ENCODE measurements at regions not wholly inside any gene's neighbourhood (a gene's known extent, or its start where the extent isn't known, plus 50 kb on each side); places are given as distances from the start of the nearest gene placed in this dataset.

DNA sequence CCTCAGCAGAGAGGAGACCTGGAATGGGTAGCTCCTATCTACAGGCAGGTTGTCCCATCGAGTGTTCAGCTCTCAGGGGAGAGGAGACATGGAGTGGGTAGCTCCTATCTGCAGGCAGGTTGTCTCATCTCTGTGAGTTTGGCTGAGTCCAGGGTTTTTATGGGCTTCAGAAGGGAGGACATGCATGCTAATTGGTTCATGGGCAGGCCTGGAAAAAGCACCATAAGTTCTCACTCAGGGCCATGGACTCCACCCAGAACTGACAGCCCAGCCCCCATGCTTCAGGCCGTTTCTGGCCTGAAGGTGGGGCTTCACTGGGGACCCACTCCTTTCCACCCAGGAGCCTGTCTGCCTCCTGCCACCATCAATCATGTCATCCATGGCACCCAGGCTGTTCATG, 84.0 kb downstream of the CYB561 start:
- no peak overlapping the region for H3K4me2 ChIP-seq (ENCODE audit: insufficient read depth, low read length)
- H3K27ac ChIP-seq (ENCODE audit: extremely low read depth, low read depth, low read length): no peak overlapping the region
- POLR2A ChIA-PET: no interaction called here
- peaks cover 0 to 5% of the 10 kb centered on the region in 2 experiments; a peak in 1 of 5 replicates for H3K27me3 ChIP-seq (ENCODE audit: control insufficient read depth in 2 of 2, insufficient read depth in 2 of 2, low read length in 2 of 2)
- no peak overlapping the region for H2AFZ ChIP-seq (ENCODE audit: low read depth, low read length)
- CTCF ChIA-PET (ENCODE audit: low intra/inter-chr PET ratio): no interaction called here
- intact Hi-C loops (cut with micrococcal nuclease) (no loop called here), in situ Hi-C loops (cut with MboI) (no loop called here)
- DNase-seq (ENCODE audit: extremely low read depth in 1 of 4, low spot score in 3 of 4): no peak
- H3K79me2 ChIP-seq (ENCODE audit: control insufficient read depth, insufficient read depth, low read length): no peaks in the 10 kb centered on the region
- no peaks in the 10 kb centered on the region for H3K9me1 ChIP-seq (ENCODE audit: control insufficient read depth, insufficient read depth, low read length)
- H3K36me3 ChIP-seq (ENCODE audit: control insufficient read depth, insufficient read depth, low read length): no peaks in the 10 kb centered on the region
- no TSS peak for BruUV-seq (replicated peaks)
- H3K4me3 ChIP-seq: no peak overlapping the region
- no peaks in the 10 kb centered on the region for H4K20me1 ChIP-seq (replicated peaks; ENCODE audit: control insufficient read depth, insufficient read depth, low read length)
- ATAC-seq: no peak
- no peaks in the 10 kb centered on the region for H3K4me1 ChIP-seq (replicated peaks in 1 of 2; ENCODE audit: control insufficient read depth in 2 of 2, insufficient read depth in 2 of 2, low read length in 2 of 2)
- FAIRE-seq: no peak
- no peak overlapping the region for H3K9ac ChIP-seq (ENCODE audit: insufficient read depth in 1 of 2, low read depth in 2 of 2, low read length in 2 of 2)
- TF ChIP-seq GTF2A2 (tag; IDR thresholded peaks at IDR 0.05): no peak
- no peak for TF ChIP-seq PPARD (CRISPR knock-in tag; IDR thresholded peaks at IDR 0.05)
- no peak for TF ChIP-seq SAFB2 (IDR thresholded peaks at IDR 0.05; ENCODE audit: borderline replicate concordance, low read depth, low read length, severe bottlenecking)
- TF ChIP-seq ARHGAP35 (IDR thresholded peaks at IDR 0.05; ENCODE audit: partially characterized antibody): no peak
- no peaks in the 10 kb centered on the region for H3K9me3 ChIP-seq (replicated peaks; ENCODE audit: control insufficient read depth, insufficient read depth, low read depth, low read length)
- 0% methylated on average over 2 of the region's 2 CpGs for WGBS (ENCODE audit: insufficient coverage, low coverage, missing lambda C conversion rate)

DNA sequence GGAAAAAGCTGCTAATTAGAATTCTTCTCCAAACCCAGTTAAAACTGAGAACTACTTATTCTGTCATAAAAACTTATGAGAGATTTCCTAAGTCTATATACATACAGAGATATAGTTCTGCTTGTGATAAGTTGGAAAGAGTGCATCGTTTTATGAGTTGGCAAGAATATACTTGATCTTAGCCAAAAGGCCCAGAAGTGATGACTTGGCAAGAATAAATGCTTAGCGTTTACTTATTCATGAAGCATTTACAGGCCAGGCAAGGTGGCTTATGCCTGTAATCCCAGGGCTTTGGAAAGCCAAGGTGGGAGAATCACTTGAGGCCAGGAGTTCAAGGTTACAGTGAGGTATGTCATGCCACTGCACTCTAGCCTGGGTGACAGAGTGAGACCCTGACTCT, 81.7 kb downstream of the CYB561 start:
- H2AFZ ChIP-seq (ENCODE audit: low read depth, low read length): no peak overlapping the region
- peaks cover 0 to 5% of the 10 kb centered on the region in 2 experiments; a peak in 1 of 5 replicates for H3K27me3 ChIP-seq (ENCODE audit: control insufficient read depth in 2 of 2, insufficient read depth in 2 of 2, low read length in 2 of 2)
- H3K4me1 ChIP-seq (replicated peaks in 1 of 2; ENCODE audit: control insufficient read depth in 2 of 2, insufficient read depth in 2 of 2, low read length in 2 of 2): no peaks in the 10 kb centered on the region
- ATAC-seq (no peak), DNase-seq (ENCODE audit: extremely low read depth in 1 of 4, low spot score in 3 of 4) (no peak), FAIRE-seq (no peak)
- WGBS (ENCODE audit: insufficient coverage, low coverage, missing lambda C conversion rate): 14% methylated on average over 2 of the region's 2 CpGs
- ChIA-PET POLR2A (no interaction called here), CTCF (ENCODE audit: low intra/inter-chr PET ratio) (no interaction called here)
- H3K79me2 ChIP-seq (ENCODE audit: control insufficient read depth, insufficient read depth, low read length): no peaks in the 10 kb centered on the region
- H3K9me1 ChIP-seq (ENCODE audit: control insufficient read depth, insufficient read depth, low read length): no peaks in the 10 kb centered on the region
- intact Hi-C loops (cut with micrococcal nuclease) (no loop called here), in situ Hi-C loops (cut with MboI) (no loop called here)
- BruUV-seq (replicated peaks): no TSS peak
- no peaks in the 10 kb centered on the region for H3K36me3 ChIP-seq (ENCODE audit: control insufficient read depth, insufficient read depth, low read length)
- no peak overlapping the region for H3K4me2 ChIP-seq (ENCODE audit: insufficient read depth, low read length)
- no peaks in the 10 kb centered on the region for H3K9me3 ChIP-seq (replicated peaks; ENCODE audit: control insufficient read depth, insufficient read depth, low read depth, low read length)
- H3K9ac ChIP-seq (ENCODE audit: insufficient read depth in 1 of 2, low read depth in 2 of 2, low read length in 2 of 2): no peak overlapping the region
- H4K20me1 ChIP-seq (replicated peaks; ENCODE audit: control insufficient read depth, insufficient read depth, low read length): no peaks in the 10 kb centered on the region
- no peak overlapping the region for H3K4me3 ChIP-seq
- H3K27ac ChIP-seq (ENCODE audit: extremely low read depth, low read depth, low read length): no peak overlapping the region
- TF ChIP-seq, protein P1, sequence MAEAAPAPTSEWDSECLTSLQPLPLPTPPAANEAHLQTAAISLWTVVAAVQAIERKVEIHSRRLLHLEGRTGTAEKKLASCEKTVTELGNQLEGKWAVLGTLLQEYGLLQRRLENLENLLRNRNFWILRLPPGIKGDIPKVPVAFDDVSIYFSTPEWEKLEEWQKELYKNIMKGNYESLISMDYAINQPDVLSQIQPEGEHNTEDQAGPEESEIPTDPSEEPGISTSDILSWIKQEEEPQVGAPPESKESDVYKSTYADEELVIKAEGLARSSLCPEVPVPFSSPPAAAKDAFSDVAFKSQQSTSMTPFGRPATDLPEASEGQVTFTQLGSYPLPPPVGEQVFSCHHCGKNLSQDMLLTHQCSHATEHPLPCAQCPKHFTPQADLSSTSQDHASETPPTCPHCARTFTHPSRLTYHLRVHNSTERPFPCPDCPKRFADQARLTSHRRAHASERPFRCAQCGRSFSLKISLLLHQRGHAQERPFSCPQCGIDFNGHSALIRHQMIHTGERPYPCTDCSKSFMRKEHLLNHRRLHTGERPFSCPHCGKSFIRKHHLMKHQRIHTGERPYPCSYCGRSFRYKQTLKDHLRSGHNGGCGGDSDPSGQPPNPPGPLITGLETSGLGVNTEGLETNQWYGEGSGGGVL (CRISPR knock-in tag; IDR thresholded peaks at IDR 0.05): no peak
- no peak for TF ChIP-seq ZNF586 (CRISPR knock-in tag; conservative IDR thresholded peaks at IDR 0.05)
- peak; percentile 82 for TF ChIP-seq MAFK (IDR thresholded peaks at IDR 0.05; ENCODE audit: low read length)
- no peak for TF ChIP-seq GTF2F1 (IDR thresholded peaks at IDR 0.05; ENCODE audit: low read depth, low read length)
- TF ChIP-seq, protein P2, sequence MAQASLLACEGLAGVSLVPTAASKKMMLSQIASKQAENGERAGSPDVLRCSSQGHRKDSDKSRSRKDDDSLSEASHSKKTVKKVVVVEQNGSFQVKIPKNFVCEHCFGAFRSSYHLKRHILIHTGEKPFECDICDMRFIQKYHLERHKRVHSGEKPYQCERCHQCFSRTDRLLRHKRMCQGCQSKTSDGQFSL (CRISPR knock-in tag; IDR thresholded peaks at IDR 0.05): no peak
- TF ChIP-seq, protein P2 (tag; IDR thresholded peaks at IDR 0.05): no peak
- no peak for TF ChIP-seq RFX1 (IDR thresholded peaks at IDR 0.05)
- TF ChIP-seq C11orf30 (IDR thresholded peaks at IDR 0.05; ENCODE audit: low read depth): peak; percentile 80
- TF ChIP-seq ZNF316 (IDR thresholded peaks at IDR 0.05): peak; percentile 86
- TF ChIP-seq RFX5 (IDR thresholded peaks at IDR 0.05; ENCODE audit: low read depth, low read length): no peak
